AG10803 (cell line): ENCODE measurements at regions not wholly inside any gene's neighbourhood (a gene's known extent, or its start where the extent isn't known, plus 50 kb on each side); places are given as distances from the start of the nearest gene placed in this dataset.

Source experiments
- DNase-seq: peaks from one replicate; pipeline ENCODE4 v3.0.0; 2010; ENCODE audit warnings: low read depth
- H3K4me3 ChIP-seq: 2 replicates; pipeline ENCODE4 v1.5.1; 2011; ENCODE audit warnings: mild to moderate bottlenecking, low read length, control low read depth
- TF ChIP-seq, protein P1 (sequence below): conservative IDR thresholded peaks from 2 replicates; pipeline ENCODE4 v1.5.1; 2011; ENCODE audit warnings: mild to moderate bottlenecking, low read length, control low read depth, inconsistent platforms

DNA sequence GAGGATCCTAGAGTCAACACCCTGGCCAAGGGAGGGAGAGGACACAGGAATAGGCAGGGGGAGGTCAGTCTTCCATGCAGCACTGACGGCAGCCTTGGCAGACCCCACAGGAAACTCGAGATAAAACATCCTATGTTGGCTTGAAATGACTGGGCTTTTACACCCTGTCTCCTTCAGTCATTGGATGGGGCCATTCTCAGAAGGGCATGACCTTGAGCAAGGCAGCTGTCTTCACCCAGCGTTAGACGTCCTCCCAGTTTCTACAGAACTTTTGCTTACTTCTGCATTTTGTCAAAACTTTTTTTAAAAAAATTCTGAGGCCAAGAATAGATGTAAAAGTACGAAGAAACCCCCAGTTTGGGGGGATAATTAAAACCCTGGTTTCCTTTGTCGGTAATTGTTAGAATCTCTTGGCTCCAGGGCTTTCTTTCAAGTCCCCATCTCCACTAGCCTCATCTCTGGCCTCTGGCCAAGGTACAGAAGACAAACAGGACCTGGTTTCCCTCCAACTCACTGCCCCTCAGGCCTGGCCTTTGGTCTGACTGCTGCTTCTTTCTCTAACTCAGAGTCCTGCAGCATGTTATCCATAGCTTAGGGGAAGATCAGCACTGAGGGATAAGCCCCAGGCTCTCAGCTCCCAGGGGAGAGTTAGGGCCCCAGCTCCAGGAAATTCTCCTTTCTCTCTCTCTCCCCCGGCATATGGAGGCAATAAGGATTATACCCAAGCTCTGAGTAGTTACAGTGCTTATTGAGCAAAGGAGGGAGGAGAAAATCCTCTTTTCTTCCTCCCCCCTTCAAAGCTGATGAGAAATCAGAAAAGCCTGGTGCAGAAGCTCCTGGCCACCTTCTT, 51.6 kb upstream of the KCND3 start:
- TF ChIP-seq, protein P1, sequence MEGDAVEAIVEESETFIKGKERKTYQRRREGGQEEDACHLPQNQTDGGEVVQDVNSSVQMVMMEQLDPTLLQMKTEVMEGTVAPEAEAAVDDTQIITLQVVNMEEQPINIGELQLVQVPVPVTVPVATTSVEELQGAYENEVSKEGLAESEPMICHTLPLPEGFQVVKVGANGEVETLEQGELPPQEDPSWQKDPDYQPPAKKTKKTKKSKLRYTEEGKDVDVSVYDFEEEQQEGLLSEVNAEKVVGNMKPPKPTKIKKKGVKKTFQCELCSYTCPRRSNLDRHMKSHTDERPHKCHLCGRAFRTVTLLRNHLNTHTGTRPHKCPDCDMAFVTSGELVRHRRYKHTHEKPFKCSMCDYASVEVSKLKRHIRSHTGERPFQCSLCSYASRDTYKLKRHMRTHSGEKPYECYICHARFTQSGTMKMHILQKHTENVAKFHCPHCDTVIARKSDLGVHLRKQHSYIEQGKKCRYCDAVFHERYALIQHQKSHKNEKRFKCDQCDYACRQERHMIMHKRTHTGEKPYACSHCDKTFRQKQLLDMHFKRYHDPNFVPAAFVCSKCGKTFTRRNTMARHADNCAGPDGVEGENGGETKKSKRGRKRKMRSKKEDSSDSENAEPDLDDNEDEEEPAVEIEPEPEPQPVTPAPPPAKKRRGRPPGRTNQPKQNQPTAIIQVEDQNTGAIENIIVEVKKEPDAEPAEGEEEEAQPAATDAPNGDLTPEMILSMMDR: no peak
- no peak overlapping the region for H3K4me3 ChIP-seq
- no peak for DNase-seq

DNA sequence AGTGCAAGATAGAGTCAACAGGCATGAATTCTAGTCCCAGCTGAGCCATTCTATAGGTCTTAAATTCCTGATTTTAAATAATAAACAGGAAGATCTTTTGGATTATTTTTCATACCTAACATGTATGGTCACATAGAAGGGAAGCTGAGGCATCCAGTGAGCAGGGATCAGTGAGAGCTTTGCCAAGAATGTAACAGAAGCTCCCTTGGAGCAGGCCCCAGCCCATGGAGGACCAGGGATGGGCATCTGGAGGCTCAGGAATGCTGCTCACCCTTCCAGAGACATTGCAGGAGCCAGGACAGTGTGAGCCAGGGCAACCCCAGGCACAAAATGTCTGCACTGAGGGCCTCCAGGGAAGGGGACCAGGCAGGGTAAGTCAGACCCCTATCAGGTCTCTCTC, 54.4 kb upstream of the KCND3 start:
- H3K4me3 ChIP-seq: no peak overlapping the region
- TF ChIP-seq, protein P1: no peak
- no peak for DNase-seq

GRCh38 chr1:112044745-112045144, 55.3 kb upstream of the KCND3 start:
- TF ChIP-seq, protein P1: no peak
- no peak overlapping the region for H3K4me3 ChIP-seq
- DNase-seq: no peak

GRCh38 chr1:112046630-112047029, 57.2 kb upstream of the KCND3 start:
- TF ChIP-seq, protein P1: no peak
- DNase-seq: no peak
- no peak overlapping the region for H3K4me3 ChIP-seq

- H3K4me3 ChIP-seq: no peak overlapping the region
- TF ChIP-seq, protein P1: no peak
- DNase-seq: no peak
These were observed 59.0 kb upstream of the KCND3 start for GRCh38 chr1:112048421-112048820.

DNA sequence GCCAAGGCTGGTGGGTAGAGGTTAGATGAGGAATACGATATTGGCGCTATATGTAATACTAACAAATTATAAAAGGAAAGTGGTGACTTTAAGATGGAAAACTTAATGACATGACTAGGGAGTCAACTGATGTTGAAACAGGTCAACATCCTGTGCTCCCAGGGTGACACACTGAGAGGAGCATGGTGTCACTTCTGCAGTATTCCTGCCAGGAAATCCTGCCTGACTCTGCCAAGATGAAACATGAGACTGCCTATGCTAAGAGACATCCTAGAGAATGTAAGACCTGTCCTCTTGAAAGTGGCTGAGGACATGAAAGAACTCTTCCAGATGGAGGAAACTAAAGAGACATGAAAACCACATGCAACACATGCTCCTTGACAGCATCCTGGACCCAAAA, 65.0 kb upstream of the KCND3 start:
- TF ChIP-seq, protein P1: no peak
- H3K4me3 ChIP-seq: no peak overlapping the region
- DNase-seq: no peak

DNA sequence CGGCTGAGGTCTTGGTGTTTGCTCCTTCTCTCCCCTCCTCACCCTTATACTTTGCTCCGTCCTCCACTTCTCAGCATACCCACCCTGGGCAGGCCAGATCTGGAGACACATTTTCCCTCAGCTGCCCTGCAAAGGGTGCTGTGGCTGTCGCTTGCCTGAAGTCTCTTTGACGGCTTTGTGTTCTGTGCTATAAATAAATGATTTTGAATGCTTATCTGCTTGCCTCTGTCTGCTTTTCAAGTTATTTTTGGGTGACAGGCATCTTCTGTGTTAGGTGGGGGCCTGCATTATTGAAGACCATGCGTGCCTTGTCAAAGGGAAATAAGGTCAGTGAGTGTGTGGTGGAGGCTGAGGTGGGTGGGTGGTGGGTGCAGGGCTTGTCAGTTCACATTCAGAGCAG, 66.9 kb upstream of the KCND3 start:
- no peak overlapping the region for H3K4me3 ChIP-seq
- TF ChIP-seq, protein P1: no peak
- DNase-seq: no peak
